Thyroid gland (tissue), 4 donors: ENCODE measurements at regions not wholly inside any gene's neighbourhood (a gene's known extent, or its start where the extent isn't known, plus 50 kb on each side); places are given as distances from the start of the nearest gene placed in this dataset.

Source experiments
- POLR2A ChIP-seq, 2 donors: fragments of 450-650 bp; IDR thresholded peaks; one replicate each; pipeline ENCODE4 v1.6.1; 2017; ENCODE audit warnings: antibody characterized with exemption in 2 of 2, mild to moderate bottlenecking in 2 of 2, moderate library complexity in 1 of 2
- TF ChIP-seq, protein P1 (sequence below), 6 experiments: fragments of 200-600 bp in 3 of 6; fragments of 450-650 bp in 3 of 6; sonication (generic) in 3 of 6; IDR thresholded peaks; one replicate each; pipeline ENCODE4 v1.5.1; 2016 to 2019; ENCODE audit warnings: antibody characterized with exemption in 6 of 6, mild to moderate bottlenecking in 2 of 6, inconsistent platforms in 1 of 6, moderate library complexity in 1 of 6

GRCh38 chr10:123373591-123373990, 219.4 kb downstream of the BUB3 start:
- TF ChIP-seq, protein P1, sequence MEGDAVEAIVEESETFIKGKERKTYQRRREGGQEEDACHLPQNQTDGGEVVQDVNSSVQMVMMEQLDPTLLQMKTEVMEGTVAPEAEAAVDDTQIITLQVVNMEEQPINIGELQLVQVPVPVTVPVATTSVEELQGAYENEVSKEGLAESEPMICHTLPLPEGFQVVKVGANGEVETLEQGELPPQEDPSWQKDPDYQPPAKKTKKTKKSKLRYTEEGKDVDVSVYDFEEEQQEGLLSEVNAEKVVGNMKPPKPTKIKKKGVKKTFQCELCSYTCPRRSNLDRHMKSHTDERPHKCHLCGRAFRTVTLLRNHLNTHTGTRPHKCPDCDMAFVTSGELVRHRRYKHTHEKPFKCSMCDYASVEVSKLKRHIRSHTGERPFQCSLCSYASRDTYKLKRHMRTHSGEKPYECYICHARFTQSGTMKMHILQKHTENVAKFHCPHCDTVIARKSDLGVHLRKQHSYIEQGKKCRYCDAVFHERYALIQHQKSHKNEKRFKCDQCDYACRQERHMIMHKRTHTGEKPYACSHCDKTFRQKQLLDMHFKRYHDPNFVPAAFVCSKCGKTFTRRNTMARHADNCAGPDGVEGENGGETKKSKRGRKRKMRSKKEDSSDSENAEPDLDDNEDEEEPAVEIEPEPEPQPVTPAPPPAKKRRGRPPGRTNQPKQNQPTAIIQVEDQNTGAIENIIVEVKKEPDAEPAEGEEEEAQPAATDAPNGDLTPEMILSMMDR (IDR thresholded peaks at IDR 0.05), result no peak
- TF ChIP-seq POLR2A (IDR thresholded peaks at IDR 0.05), result no peak
